ENCODE measurements at regions not wholly inside any gene's neighbourhood (a gene's known extent, or its start where the extent isn't known, plus 50 kb on each side); places are given as distances from the start of the nearest gene placed in this dataset.

DNA sequence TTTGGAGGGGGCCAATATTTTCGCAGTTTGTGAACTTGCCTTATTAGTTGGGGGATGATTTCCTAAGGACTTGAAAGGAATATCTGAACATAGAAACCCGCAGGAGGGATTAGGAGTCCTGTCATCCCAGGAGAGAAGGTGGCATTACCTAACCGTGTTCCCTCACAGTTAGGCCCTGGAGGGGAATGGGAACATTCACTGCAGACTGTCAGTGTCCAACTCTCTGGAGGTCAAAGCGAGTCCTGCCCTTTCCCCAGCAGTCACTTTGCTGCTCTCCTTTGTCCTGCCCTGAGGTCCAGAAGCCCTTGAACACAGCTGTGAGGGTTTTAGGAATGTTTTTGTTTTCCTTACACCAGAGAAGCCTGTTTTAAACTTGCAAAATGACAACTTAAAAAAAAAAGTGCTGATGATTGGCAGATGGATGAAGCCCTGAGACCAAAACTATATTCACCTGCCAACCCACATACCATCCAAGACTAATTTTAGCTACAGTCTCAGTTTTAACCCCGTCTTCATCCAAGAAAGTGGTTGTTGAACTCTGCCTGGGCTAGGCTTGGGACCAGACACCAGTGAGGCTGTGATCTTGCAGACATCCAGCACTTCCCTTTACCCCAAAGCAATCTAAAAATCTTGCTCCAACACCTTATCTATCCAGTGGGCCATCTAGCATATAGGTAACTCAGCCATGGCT is 90.5 kb upstream of the MEX3C start:
- Mint-ChIP-seq H3K4me3 (no peak overlapping the region), H3K9me3 (peaks cover 0 to 12% (median 2%) of the 10 kb centered on the region in 6 donors), H3K27ac (no peak overlapping the region), H3K27me3 (ENCODE audit: low read depth in 3 of 3) (peaks cover 0 to 10% (median 4%) of the 10 kb centered on the region in 3 donors), H3K36me3 (peaks cover 0 to 7% (median 3%) of the 10 kb centered on the region in 3 donors), H3K4me1 (no peaks in the 10 kb centered on the region)
- no peak for DNase-seq

DNA sequence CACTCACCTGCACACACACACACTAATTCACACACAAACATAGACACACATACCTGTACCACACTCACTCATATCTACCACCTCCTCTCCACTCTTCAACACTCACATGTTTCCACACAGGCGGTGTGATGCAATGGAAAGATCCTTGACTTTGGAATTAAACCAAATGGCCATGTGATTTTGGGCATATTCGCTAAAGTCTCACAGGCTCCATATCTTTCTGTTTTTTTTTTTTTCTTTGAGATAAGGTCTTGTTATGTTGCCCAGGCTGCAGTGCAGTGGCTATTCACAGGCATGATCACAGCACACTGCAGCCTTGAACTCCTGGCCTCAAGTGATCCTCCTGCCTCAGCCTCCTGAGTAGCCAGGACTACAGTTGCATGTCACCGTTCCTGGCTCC is 91.1 kb upstream of the MEX3C start:
- Mint-ChIP-seq H3K4me1 (no peaks in the 10 kb centered on the region), H3K9me3 (peaks cover 0 to 12% (median 2%) of the 10 kb centered on the region in 6 donors), H3K4me3 (no peak overlapping the region), H3K27me3 (ENCODE audit: low read depth in 3 of 3) (peaks cover 0 to 10% (median 4%) of the 10 kb centered on the region in 3 donors), H3K36me3 (peaks cover 0 to 7% (median 6%) of the 10 kb centered on the region in 3 donors), H3K27ac (no peak overlapping the region)
- DNase-seq, result no peak

DNA sequence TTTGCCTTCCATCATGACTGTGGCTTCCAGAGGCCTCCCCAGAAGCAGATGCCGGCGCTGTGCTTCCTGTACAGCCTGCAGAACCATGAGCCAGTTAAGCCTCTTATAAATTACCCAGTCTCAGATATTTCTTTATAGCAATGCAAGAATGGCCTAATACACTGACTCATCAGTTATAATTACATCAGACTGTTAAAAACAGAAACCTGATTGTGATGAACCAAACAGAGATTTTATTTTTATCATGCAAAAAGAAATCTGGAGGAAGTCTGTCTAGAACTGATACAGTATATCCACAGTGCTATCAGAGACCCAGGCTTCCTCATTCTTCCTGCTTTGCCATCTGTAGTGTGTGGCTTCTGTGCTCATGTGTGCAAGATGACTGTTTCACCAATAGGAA is 93.4 kb upstream of the MEX3C start:
- Mint-ChIP-seq H3K36me3 (peaks cover 0 to 10% (median 7%) of the 10 kb centered on the region in 3 donors), H3K4me3 (no peak overlapping the region), H3K27ac (no peak overlapping the region), H3K27me3 (ENCODE audit: low read depth in 3 of 3) (peaks cover 0 to 14% (median 3%) of the 10 kb centered on the region in 3 donors), H3K4me1 (no peaks in the 10 kb centered on the region), H3K9me3 (peaks cover 0 to 12% (median 2%) of the 10 kb centered on the region in 6 donors)
- DNase-seq, result no peak

DNA sequence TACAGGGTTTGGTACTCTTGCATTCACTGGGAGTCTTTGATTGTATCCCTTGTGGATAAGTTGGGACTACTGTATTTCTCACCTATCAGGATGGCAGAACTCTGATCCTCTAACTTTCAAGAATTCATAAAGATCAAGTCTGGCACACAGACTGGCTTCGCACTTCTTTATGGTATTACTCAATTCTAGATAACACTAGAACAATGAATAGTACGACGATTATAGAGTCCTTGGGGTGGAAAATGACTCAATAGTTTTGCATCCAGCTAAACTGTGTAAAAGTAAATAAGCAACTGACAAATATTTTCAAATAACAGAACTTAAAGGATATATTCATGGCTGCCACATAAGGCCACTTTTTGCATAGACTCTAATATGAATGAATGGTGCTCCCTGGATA is 103.4 kb upstream of the MEX3C start:
- no peak for DNase-seq
- peaks cover 4 to 11% of the 10 kb centered on the region in 2 donors for H3K4me1 Mint-ChIP-seq
- H3K27me3 Mint-ChIP-seq (ENCODE audit: low read depth in 3 of 3), result peaks cover 0 to 4% (median 2%) of the 10 kb centered on the region in 3 donors
- no peak overlapping the region for H3K27ac Mint-ChIP-seq
- peaks cover 0 to 2% (median 0%) of the 10 kb centered on the region in 3 donors for H3K36me3 Mint-ChIP-seq
- no peak overlapping the region for H3K4me3 Mint-ChIP-seq
- H3K9me3 Mint-ChIP-seq, result peaks cover 0 to 5% (median 0%) of the 10 kb centered on the region in 6 donors

DNA sequence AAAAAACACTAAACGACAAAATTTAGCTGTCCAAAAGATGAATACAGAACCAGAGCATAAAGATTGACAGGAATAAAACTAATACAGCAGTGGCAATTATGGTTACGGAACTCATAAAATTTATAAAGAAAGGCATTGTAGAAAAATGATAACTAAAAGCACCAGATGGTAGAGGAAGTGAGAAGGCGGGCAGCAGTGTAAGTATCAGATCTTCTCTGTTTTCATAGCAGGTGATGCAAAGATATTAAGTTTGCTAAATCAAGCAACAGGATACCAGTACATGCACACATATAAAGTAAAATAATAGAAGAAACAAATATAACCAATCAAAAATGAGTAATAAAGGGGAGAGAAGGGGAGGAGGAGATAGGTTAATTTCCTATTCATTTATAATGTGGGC is 103.9 kb upstream of the MEX3C start:
- Mint-ChIP-seq H3K9me3 (peaks cover 0 to 9% (median 0%) of the 10 kb centered on the region in 6 donors), H3K36me3 (peaks cover 0 to 6% (median 0%) of the 10 kb centered on the region in 3 donors), H3K27ac (no peak overlapping the region), H3K4me3 (no peak overlapping the region), H3K27me3 (ENCODE audit: low read depth in 3 of 3) (peaks cover 0 to 4% (median 2%) of the 10 kb centered on the region in 3 donors), H3K4me1 (peaks cover 4 to 11% of the 10 kb centered on the region in 2 donors)
- DNase-seq, result no peak

DNA sequence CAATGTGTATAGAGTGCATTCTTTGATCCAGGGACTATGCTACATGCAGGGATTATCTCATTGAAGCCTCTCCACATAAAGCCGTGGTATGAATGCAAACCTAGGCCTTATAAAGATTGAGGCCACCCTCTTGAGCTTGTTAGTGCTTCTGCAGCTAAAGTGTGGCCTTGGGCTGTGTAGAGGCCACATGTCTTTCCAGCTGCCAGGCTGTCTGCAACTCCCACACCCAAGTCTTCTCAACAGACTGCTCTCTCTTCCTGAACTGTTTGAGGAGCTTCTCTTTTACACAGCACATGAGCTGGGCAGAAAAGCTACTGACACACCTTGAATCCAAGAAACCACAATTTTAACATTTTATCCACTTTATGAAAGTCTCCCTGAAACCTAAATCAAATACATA is 119.2 kb upstream of the MEX3C start:
- Mint-ChIP-seq H3K27ac (no peak overlapping the region), H3K9me3 (peaks cover 0 to 3% (median 0%) of the 10 kb centered on the region in 6 donors), H3K27me3 (ENCODE audit: low read depth in 3 of 3) (peaks cover 1 to 9% (median 7%) of the 10 kb centered on the region in 3 donors), H3K36me3 (peaks cover 0 to 5% (median 0%) of the 10 kb centered on the region in 3 donors), H3K4me3 (no peak overlapping the region), H3K4me1 (no peaks in the 10 kb centered on the region)
- DNase-seq, result no peak

DNA sequence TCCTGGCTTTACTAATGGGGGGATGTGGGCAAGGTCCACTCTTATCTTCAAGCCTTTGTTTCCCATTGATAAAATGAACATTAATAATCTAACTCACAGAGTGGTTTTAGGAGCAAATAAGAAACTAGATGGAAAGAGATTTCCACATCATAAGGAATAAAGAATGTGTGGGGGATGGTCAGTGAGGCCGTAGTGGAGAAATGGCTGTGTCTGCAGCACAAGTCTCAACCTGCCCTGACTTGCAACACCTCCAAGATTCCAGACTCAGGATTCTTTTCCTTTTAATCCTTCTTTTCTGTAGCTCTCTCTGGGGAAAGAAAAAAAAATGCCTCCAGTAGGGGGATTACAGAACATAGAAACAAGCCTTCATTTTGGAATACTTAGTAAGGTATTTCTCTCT is 124.2 kb upstream of the MEX3C start:
- DNase-seq, result no peak
- peaks cover 1 to 4% (median 3%) of the 10 kb centered on the region in 3 donors for H3K27me3 Mint-ChIP-seq (ENCODE audit: low read depth in 3 of 3)
- H3K4me3 Mint-ChIP-seq, result no peak overlapping the region
- H3K9me3 Mint-ChIP-seq, result peaks cover 0 to 5% (median 0%) of the 10 kb centered on the region in 6 donors
- H3K36me3 Mint-ChIP-seq, result peaks cover 0 to 5% (median 0%) of the 10 kb centered on the region in 3 donors
- no peaks in the 10 kb centered on the region for H3K4me1 Mint-ChIP-seq
- H3K27ac Mint-ChIP-seq, result no peak overlapping the region

DNA sequence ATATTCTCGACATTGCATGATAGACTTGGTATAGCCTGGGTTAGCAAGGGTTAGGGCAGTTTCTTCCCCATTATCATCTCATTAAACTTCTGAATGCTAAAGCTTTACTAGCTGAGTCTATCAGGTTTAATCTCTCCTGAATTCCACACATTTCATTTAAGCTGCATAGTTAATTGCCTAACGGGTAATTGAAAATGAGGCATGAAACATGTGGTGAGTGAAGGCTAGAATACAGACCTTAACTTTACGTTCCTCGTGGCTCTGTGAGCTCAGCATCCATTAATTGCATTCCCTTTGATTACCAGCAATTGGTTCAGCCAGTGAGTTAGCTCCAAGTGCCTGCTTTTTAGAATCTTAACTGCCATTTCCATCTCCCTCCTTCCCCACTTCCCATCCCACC is 126.5 kb upstream of the MEX3C start:
- Mint-ChIP-seq H3K36me3 (no peaks in the 10 kb centered on the region), H3K27ac (no peak overlapping the region), H3K4me3 (no peak overlapping the region), H3K4me1 (peaks cover 0 to 4% of the 10 kb centered on the region in 2 donors), H3K9me3 (peaks cover 0 to 2% (median 0%) of the 10 kb centered on the region in 6 donors), H3K27me3 (ENCODE audit: low read depth in 3 of 3) (peaks cover 0 to 6% (median 3%) of the 10 kb centered on the region in 3 donors)
- no peak for DNase-seq

DNA sequence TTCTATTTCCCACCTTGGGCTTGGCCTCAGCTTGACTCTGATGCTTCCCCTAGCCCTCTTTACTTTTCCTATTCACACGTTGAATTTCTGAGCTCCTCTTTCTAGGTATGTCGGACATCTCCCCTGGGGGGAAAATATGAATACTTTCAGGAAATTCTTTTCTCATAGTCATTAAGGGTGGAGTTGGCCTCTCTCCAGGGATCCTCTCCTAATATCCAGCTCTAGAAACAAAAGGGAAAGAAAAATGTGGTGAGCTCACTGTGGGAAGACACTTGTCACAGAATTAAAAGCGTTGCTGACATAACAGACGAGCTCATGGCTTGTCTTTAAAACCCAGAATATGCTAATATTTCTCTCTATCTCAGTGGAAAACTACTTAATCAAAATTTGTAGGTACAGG is 132.7 kb upstream of the MEX3C start:
- DNase-seq, result no peak
- H3K27ac Mint-ChIP-seq, result no peak overlapping the region
- H3K9me3 Mint-ChIP-seq, result no peaks in the 10 kb centered on the region
- H3K36me3 Mint-ChIP-seq, result no peaks in the 10 kb centered on the region
- no peak overlapping the region for H3K4me3 Mint-ChIP-seq
- H3K4me1 Mint-ChIP-seq, result peaks cover 0 to 4% of the 10 kb centered on the region in 2 donors
- peaks cover 0 to 4% (median 2%) of the 10 kb centered on the region in 3 donors for H3K27me3 Mint-ChIP-seq (ENCODE audit: low read depth in 3 of 3)

DNA sequence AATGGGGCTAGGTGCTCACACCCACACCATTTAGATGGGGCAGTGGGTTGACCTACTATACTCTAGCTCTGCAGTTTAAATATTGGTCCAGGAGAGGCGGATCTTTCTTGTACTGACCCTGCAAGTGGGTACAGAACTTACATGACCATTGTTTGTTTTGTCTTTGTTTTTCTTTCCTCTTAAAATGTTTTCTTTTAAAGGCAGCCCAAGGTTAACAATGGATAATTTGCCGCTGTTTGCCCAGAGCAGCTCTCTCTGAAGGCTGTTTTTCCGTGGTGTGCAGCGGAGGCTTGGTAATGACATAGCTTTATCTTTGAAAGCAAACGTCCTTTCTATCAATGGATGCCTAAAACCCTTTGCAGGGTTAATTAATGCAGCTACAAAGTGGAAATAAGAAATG is 133.3 kb upstream of the MEX3C start:
- Mint-ChIP-seq H3K27ac (no peak overlapping the region), H3K9me3 (no peaks in the 10 kb centered on the region), H3K4me1 (peaks cover 0 to 4% of the 10 kb centered on the region in 2 donors), H3K36me3 (no peaks in the 10 kb centered on the region), H3K4me3 (no peak overlapping the region), H3K27me3 (ENCODE audit: low read depth in 3 of 3) (peaks cover 0 to 4% (median 4%) of the 10 kb centered on the region in 3 donors)
- DNase-seq, result no peak

DNA sequence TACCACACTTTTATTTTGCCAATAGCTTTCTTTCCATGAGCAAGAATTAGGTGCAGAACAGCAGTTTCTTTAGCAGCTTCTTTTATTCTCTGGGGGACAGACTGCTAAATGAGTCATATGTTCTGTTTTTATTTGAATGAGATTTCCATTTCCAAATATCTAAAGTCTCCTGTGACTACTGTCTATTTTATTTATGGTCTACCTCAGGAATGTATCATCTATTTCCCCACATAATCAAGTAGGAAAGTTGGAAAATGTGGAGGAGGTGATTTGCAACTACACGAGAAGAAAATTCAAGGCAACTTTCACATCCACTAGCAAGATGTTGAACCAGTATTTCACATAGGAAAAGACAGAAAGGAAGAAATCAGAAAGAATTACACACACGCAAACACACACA is 139.9 kb upstream of the MEX3C start:
- Mint-ChIP-seq H3K27ac (no peak overlapping the region), H3K36me3 (no peaks in the 10 kb centered on the region), H3K9me3 (no peaks in the 10 kb centered on the region), H3K4me3 (no peak overlapping the region), H3K27me3 (ENCODE audit: low read depth in 3 of 3) (peaks cover 3 to 6% (median 5%) of the 10 kb centered on the region in 3 donors), H3K4me1 (no peaks in the 10 kb centered on the region)
- DNase-seq, result no peak

DNA sequence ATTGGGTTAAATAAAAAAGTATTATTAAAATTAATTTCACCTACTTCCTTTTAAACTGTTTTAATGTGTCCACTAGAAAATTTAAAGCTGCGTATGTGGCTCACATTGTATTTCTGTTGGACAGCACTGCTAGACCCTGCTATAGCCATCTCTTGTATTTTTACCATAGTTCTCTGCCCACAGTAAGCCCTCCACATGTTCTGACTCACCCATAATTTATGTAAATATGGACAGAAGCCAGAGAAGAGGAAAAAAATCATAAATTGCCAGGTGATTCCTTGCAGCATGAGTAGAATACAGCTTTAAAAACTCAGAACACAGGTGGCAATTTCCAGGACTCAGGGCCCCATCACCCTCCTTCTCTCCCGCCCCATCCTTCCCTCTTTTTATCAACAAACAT is 142.4 kb upstream of the MEX3C start:
- Mint-ChIP-seq H3K9me3 (no peaks in the 10 kb centered on the region), H3K36me3 (no peaks in the 10 kb centered on the region), H3K4me1 (no peaks in the 10 kb centered on the region), H3K27me3 (ENCODE audit: low read depth in 3 of 3) (peaks cover 3 to 6% (median 5%) of the 10 kb centered on the region in 3 donors), H3K27ac (no peak overlapping the region), H3K4me3 (no peak overlapping the region)
- DNase-seq, result no peak

DNA sequence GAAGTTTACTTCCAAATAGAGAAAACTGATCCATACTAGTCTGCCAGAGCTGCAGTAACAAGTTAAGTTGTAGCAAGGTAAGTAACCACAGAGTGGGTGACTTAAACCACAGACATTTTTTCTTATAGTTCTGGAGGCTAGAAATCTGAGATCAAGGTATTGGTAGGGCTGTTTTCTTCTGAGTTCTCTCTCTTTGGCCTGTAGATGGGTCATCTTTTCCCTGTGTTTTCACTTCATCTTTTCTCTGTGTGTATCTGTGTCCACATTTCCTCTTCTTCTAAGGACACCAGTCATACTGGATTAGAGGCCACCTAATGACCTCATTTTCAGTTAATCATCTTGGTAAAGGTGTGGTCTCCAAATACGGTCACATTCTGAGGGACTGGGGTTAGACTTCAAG is 142.9 kb upstream of the MEX3C start:
- Mint-ChIP-seq H3K27ac (no peak overlapping the region), H3K9me3 (no peaks in the 10 kb centered on the region), H3K4me3 (no peak overlapping the region), H3K27me3 (ENCODE audit: low read depth in 3 of 3) (peaks cover 3 to 6% (median 5%) of the 10 kb centered on the region in 3 donors), H3K4me1 (no peaks in the 10 kb centered on the region), H3K36me3 (no peaks in the 10 kb centered on the region)
- DNase-seq, result no peak

DNA sequence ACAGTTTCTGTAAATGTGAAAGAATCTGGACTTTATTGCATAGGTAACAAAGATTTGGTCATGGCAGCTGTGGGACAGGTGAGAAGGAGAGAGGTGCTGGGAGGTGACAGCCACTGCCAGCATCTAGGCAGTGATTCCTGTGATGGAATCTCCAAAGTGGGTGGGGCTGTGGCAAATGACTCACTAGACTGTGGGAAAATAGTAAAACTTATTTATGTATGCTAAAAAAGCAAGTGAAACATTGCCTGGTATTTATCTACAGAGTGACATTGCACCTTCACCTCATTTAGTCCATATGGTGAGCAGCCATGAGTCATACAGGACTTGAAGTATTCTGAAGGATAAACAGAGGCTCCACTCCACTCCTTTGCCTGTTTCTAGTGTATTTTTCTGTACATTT is 145.3 kb upstream of the MEX3C start:
- DNase-seq, result no peak
- no peak overlapping the region for H3K4me3 Mint-ChIP-seq
- H3K27ac Mint-ChIP-seq, result no peak overlapping the region
- H3K36me3 Mint-ChIP-seq, result no peaks in the 10 kb centered on the region
- no peaks in the 10 kb centered on the region for H3K4me1 Mint-ChIP-seq
- no peaks in the 10 kb centered on the region for H3K9me3 Mint-ChIP-seq
- peaks cover 0 to 4% (median 4%) of the 10 kb centered on the region in 3 donors for H3K27me3 Mint-ChIP-seq (ENCODE audit: low read depth in 3 of 3)

Data from immature natural killer cell (primary cell).